HT-29 (cell line): ENCODE measurements at regions not wholly inside any gene's neighbourhood (a gene's known extent, or its start where the extent isn't known, plus 50 kb on each side); places are given as distances from the start of the nearest gene placed in this dataset.

Experiments used
- DNase-seq: peaks from one replicate; pipeline ENCODE4 v3.0.0-alpha.2; 2015; ENCODE audit warnings: low spot score

GRCh38 chr3:127033171-127033570, 50.3 kb downstream of the PLXNA1 start:
- no peak for DNase-seq

GRCh38 chr3:127033786-127034185, 50.9 kb downstream of the PLXNA1 start:
- DNase-seq = no peak

GRCh38 chr3:127034195-127034989, 51.5 kb downstream of the PLXNA1 start:
- no peak for DNase-seq

GRCh38 chr3:127034990-127035652, 52.2 kb downstream of the PLXNA1 start:
- DNase-seq = no peak

- DNase-seq = peak; percentile 63
These were observed 52.8 kb downstream of the PLXNA1 start for GRCh38 chr3:127035677-127036076.

- DNase-seq = no peak
These were observed 53.5 kb downstream of the PLXNA1 start for GRCh38 chr3:127036209-127037020.

GRCh38 chr3:127037021-127037400, 54.1 kb downstream of the PLXNA1 start:
- no peak for DNase-seq

- DNase-seq = no peak
These were observed 54.5 kb downstream of the PLXNA1 start for GRCh38 chr3:127037418-127037841.

- no peak for DNase-seq
These were observed 55.1 kb downstream of the PLXNA1 start for GRCh38 chr3:127037971-127038446.

- DNase-seq = no peak
These were observed 55.6 kb downstream of the PLXNA1 start for GRCh38 chr3:127038466-127038865.

- no peak for DNase-seq
These were observed 56.1 kb downstream of the PLXNA1 start for GRCh38 chr3:127038923-127039581.

GRCh38 chr3:127039719-127040118, 56.8 kb downstream of the PLXNA1 start:
- DNase-seq = no peak

- DNase-seq = no peak
These were observed 57.3 kb downstream of the PLXNA1 start for GRCh38 chr3:127040216-127040615.

- DNase-seq = no peak
These were observed 58.4 kb downstream of the PLXNA1 start for GRCh38 chr3:127041264-127041820.

- no peak for DNase-seq
These were observed 59.0 kb downstream of the PLXNA1 start for GRCh38 chr3:127041933-127042332.

- no peak for DNase-seq
These were observed 59.7 kb downstream of the PLXNA1 start for GRCh38 chr3:127042634-127043033.

GRCh38 chr3:127043041-127043641, 60.2 kb downstream of the PLXNA1 start:
- no peak for DNase-seq

- DNase-seq = no peak
These were observed 61.0 kb downstream of the PLXNA1 start for GRCh38 chr3:127043731-127044510.

GRCh38 chr3:127044996-127045395, 62.1 kb downstream of the PLXNA1 start:
- DNase-seq = no peak

- DNase-seq = no peak
These were observed 62.6 kb downstream of the PLXNA1 start for GRCh38 chr3:127045435-127046045.
